ENCODE measurements at regions not wholly inside any gene's neighbourhood (a gene's known extent, or its start where the extent isn't known, plus 50 kb on each side); places are given as distances from the start of the nearest gene placed in this dataset.

DNA sequence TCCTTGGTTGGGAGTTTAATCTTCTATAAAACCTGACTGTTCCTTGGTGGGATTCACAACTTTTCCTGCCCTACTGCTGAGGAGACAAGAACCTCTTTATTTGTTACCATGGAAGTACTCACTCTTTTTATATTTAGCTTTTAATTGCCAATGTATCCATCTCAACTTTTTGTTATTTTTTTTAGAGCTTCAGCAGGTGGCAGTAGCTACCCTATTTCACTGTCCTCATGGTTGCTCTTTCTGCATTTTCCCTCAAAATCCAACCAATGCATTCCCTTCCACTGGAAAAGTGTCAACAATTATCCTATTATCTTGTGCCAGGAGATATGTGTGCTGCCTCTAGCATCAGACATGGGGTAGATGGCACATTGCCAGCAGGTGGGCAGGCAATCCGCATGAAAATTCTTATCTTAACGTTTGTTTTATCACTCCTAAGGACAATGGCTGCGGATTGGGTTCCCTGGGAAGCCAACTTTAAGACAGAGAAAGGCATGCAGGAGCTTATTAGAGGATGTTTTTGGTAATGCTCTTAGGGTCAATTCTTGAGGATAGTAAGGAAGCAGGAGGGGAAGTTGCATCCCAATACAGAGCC lies 406.4 kb downstream of the SNAPC1 start:
- H3K4me3 ChIP-seq (ENCODE audit: low read depth, low read length), result no peak overlapping the region
- DNase-seq, result no peak
- no peaks in the 10 kb centered on the region for H3K4me1 Mint-ChIP-seq (ENCODE audit: low read depth, unreplicated experiment)
- no peaks in the 10 kb centered on the region; the same call in 1 of the 2 replicates for H3K27me3 ChIP-seq (replicated peaks; ENCODE audit: control insufficient read depth, insufficient read depth, low read length)
- no peaks in the 10 kb centered on the region for H3K4me1 ChIP-seq
- POLR2A ChIA-PET, result no interaction called here
- no peaks in the 10 kb centered on the region for H3K9me3 ChIP-seq
- no peak overlapping the region for H3K27ac Mint-ChIP-seq (ENCODE audit: unreplicated experiment)
- H3K27me3 Mint-ChIP-seq (ENCODE audit: insufficient read depth, unreplicated experiment), result peaks cover 7% of the 10 kb centered on the region
- no peaks in the 10 kb centered on the region for H3K9me3 Mint-ChIP-seq (ENCODE audit: unreplicated experiment)
- CTCF ChIA-PET, result interaction anchor here (0.9 kb wide), 1 partner anchor 11 kb away, joined by 3 read pairs; no protein-coding TSS in a partner anchor
- no peaks in the 10 kb centered on the region for H3K36me3 Mint-ChIP-seq (ENCODE audit: insufficient read depth, unreplicated experiment)
- no peak overlapping the region for H3K4me3 Mint-ChIP-seq (ENCODE audit: unreplicated experiment)
- no TSS peak for BruUV-seq (replicated peaks)
- TF ChIP-seq, protein P1, sequence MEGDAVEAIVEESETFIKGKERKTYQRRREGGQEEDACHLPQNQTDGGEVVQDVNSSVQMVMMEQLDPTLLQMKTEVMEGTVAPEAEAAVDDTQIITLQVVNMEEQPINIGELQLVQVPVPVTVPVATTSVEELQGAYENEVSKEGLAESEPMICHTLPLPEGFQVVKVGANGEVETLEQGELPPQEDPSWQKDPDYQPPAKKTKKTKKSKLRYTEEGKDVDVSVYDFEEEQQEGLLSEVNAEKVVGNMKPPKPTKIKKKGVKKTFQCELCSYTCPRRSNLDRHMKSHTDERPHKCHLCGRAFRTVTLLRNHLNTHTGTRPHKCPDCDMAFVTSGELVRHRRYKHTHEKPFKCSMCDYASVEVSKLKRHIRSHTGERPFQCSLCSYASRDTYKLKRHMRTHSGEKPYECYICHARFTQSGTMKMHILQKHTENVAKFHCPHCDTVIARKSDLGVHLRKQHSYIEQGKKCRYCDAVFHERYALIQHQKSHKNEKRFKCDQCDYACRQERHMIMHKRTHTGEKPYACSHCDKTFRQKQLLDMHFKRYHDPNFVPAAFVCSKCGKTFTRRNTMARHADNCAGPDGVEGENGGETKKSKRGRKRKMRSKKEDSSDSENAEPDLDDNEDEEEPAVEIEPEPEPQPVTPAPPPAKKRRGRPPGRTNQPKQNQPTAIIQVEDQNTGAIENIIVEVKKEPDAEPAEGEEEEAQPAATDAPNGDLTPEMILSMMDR (IDR thresholded peaks at IDR 0.05; ENCODE audit: insufficient read depth in 1 of 2, low read depth in 1 of 2, low read length in 1 of 2, severe bottlenecking in 1 of 2, unreplicated experiment in 1 of 2), result no peak
- H3K36me3 ChIP-seq (ENCODE audit: control insufficient read depth, insufficient read depth, low read length), result no peaks in the 10 kb centered on the region
- intact Hi-C loops (cut with micrococcal nuclease; ENCODE audit: unreplicated experiment), result no loop called here

GRCh38 chr14:62179367-62180018 lies 417.3 kb downstream of the SNAPC1 start:
- H3K9me3 Mint-ChIP-seq (ENCODE audit: unreplicated experiment), result peaks cover 7% of the 10 kb centered on the region
- H3K4me3 Mint-ChIP-seq (ENCODE audit: unreplicated experiment), result no peak overlapping the region
- no peak overlapping the region for H3K27ac Mint-ChIP-seq (ENCODE audit: unreplicated experiment)
- DNase-seq, result peak; percentile 58 to 60
- Histone ChIP-seq H3K27me3 (replicated peaks; ENCODE audit: control insufficient read depth, insufficient read depth, low read length) (no peaks in the 10 kb centered on the region), H3K4me3 (ENCODE audit: low read depth, low read length) (no peak overlapping the region), H3K9me3 (no peaks in the 10 kb centered on the region), H3K36me3 (ENCODE audit: control insufficient read depth, insufficient read depth, low read length) (no peaks in the 10 kb centered on the region), H3K4me1 (no peaks in the 10 kb centered on the region)
- peaks cover 6% of the 10 kb centered on the region for H3K36me3 Mint-ChIP-seq (ENCODE audit: insufficient read depth, unreplicated experiment)
- CTCF ChIA-PET, result interaction anchor here (0.9 to 1.3 kb wide), 2 partner anchors 11 to 860 kb away, joined by 3 read pairs; no protein-coding TSS in a partner anchor
- no TSS peak for BruUV-seq (replicated peaks)
- intact Hi-C loops (cut with micrococcal nuclease; ENCODE audit: unreplicated experiment), result loop anchor here (1.0 to 5.0 kb wide), 4 partner anchors 487 to 1097 kb away; no protein-coding TSS in a partner anchor
- POLR2A ChIA-PET, result no interaction called here
- H3K27me3 Mint-ChIP-seq (ENCODE audit: insufficient read depth, unreplicated experiment), result no peaks in the 10 kb centered on the region
- TF ChIP-seq, protein P1 (IDR thresholded peaks at IDR 0.05; ENCODE audit: insufficient read depth in 1 of 2, low read depth in 1 of 2, low read length in 1 of 2, severe bottlenecking in 1 of 2, unreplicated experiment in 1 of 2), result peak; percentile 62 to 64
- no peaks in the 10 kb centered on the region for H3K4me1 Mint-ChIP-seq (ENCODE audit: low read depth, unreplicated experiment)

DNA sequence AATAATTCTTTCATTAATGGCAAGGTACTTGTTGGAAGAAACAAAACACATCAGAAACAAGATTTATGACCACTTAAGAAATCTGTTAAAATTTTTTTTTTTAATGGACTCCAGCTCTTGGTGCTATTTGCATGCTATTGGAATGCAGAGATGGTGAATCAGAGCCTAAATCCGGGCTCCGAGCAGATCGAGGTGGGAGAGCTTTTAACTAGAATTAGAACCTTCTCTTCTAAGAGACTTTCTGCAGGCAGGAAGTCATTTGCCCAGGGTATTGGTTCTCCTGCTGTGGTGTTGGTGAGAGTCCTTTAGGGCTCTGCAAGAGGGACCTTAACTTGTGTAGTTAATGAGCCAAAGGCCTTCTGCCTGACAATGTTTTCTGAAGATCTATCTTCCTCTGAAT lies 419.4 kb downstream of the SNAPC1 start:
- Mint-ChIP-seq H3K4me1 (ENCODE audit: low read depth, unreplicated experiment) (no peaks in the 10 kb centered on the region), H3K36me3 (ENCODE audit: insufficient read depth, unreplicated experiment) (peaks cover 6% of the 10 kb centered on the region), H3K9me3 (ENCODE audit: unreplicated experiment) (peaks cover 7% of the 10 kb centered on the region), H3K27ac (ENCODE audit: unreplicated experiment) (no peak overlapping the region), H3K27me3 (ENCODE audit: insufficient read depth, unreplicated experiment) (no peaks in the 10 kb centered on the region), H3K4me3 (ENCODE audit: unreplicated experiment) (no peak overlapping the region)
- DNase-seq, result no peak
- ChIA-PET CTCF (no interaction called here), POLR2A (no interaction called here)
- H3K4me3 ChIP-seq (ENCODE audit: low read depth, low read length), result no peak overlapping the region
- no peaks in the 10 kb centered on the region for H3K27me3 ChIP-seq (replicated peaks; ENCODE audit: control insufficient read depth, insufficient read depth, low read length)
- no peaks in the 10 kb centered on the region for H3K36me3 ChIP-seq (ENCODE audit: control insufficient read depth, insufficient read depth, low read length)
- H3K9me3 ChIP-seq, result no peaks in the 10 kb centered on the region
- BruUV-seq (replicated peaks), result no TSS peak
- no peaks in the 10 kb centered on the region for H3K4me1 ChIP-seq
- intact Hi-C loops (cut with micrococcal nuclease; ENCODE audit: unreplicated experiment), result no loop called here
- TF ChIP-seq, protein P1 (IDR thresholded peaks at IDR 0.05; ENCODE audit: insufficient read depth in 1 of 2, low read depth in 1 of 2, low read length in 1 of 2, severe bottlenecking in 1 of 2, unreplicated experiment in 1 of 2), result no peak
